ENCODE measurements at regions not wholly inside any gene's neighbourhood (a gene's known extent, or its start where the extent isn't known, plus 50 kb on each side); places are given as distances from the start of the nearest gene placed in this dataset.
A peak's percentile ranks its signal among the peaks of the same experiment; 100 is the strongest.

DNA sequence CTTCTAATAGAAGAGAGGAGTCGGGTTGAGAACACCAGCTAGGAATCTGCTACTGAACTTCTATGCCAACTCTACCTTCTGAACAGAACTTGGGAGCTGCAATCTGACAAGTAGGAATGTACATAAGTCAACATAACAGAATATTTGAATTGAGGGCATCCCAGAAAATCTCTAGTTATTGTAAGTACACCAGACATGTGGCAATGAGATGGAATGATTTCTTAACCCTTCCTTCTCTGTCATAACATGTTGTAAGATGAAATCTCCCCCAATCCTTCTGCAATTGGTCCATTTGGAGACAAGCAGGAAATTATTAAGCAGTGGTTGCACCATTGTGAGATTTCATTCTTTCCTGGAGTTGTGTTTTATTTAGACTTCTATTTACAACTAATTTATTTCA lies 68.7 kb upstream of the TMPO start:
- DNase-seq: peak; percentile 49

DNA sequence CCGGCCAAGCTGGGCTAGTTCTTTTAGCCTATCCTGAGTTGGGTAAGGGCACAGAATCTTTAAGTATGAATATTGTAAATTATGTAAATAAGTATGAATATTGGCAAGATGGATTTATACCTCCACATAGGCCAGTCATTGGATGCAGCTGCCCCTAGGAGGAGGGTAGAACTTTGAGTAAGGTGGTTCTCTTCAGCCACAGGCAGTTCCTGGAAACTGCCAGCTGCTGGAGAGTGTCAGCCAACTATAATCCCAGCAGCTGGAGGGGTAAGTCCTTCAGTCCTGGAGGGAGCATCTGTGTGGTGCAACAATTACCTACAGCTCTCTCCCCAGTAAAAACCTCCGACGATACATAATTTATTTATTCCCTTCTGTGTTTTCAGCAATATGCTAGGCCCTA lies 65.8 kb upstream of the TMPO start:
- no peak for DNase-seq

DNA sequence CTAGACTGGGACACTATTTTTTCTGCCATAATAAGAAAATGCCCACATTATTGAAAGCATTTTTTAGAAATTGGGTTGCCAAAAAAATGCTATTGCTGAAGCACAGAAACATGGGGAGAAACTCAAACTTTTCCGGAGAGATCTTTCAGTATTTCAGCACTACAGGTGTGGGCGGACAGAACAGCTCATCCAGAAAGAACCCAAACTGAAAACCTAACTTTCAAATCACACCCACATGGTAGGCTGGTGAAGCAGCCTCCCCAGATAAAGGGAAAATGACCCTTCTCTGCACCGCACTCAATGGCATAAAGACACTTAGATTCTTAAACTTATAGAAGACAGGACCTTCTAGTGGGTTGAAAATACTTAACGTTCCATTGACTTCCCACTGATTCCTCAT lies 62.3 kb upstream of the TMPO start:
- no peak for DNase-seq

DNA sequence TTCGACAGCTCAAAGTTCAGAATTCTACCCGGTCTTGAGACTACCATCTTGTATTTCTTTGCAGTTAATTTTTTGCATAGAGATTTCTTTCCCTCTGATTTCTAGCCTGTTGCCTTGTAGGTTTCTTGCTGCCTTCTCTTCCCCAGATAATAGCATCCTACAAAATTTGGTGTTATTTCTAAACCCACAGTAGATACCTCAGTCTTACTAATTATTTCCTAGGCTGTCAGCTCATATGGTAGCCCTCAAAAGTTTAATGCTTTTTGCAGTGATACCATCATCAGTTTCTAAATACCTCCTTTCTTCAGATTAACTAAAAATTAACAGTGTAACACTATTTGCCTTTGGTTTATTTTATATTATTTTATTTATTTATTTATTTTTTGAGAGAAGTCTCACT lies 61.9 kb upstream of the TMPO start:
- DNase-seq: no peak

DNA sequence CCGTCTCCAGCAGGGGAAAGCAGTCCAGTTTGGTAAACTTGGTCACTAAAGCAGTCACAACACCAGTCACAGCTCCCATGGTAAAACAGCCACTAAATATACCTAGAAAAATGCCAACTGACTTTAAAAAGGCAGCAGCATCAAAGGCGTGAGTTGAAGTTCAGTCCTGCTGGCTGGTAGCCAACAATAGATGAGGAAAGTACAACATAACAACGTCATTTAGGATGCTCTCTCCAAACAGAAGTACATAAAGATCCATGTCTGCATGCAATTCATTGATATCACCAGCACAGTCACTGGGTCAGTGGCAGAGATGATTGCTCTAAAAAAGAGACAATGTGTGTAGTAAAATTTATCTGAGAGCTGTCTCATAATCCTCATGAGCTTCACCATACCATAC lies 59.3 kb upstream of the TMPO start:
- DNase-seq: no peak

DNA sequence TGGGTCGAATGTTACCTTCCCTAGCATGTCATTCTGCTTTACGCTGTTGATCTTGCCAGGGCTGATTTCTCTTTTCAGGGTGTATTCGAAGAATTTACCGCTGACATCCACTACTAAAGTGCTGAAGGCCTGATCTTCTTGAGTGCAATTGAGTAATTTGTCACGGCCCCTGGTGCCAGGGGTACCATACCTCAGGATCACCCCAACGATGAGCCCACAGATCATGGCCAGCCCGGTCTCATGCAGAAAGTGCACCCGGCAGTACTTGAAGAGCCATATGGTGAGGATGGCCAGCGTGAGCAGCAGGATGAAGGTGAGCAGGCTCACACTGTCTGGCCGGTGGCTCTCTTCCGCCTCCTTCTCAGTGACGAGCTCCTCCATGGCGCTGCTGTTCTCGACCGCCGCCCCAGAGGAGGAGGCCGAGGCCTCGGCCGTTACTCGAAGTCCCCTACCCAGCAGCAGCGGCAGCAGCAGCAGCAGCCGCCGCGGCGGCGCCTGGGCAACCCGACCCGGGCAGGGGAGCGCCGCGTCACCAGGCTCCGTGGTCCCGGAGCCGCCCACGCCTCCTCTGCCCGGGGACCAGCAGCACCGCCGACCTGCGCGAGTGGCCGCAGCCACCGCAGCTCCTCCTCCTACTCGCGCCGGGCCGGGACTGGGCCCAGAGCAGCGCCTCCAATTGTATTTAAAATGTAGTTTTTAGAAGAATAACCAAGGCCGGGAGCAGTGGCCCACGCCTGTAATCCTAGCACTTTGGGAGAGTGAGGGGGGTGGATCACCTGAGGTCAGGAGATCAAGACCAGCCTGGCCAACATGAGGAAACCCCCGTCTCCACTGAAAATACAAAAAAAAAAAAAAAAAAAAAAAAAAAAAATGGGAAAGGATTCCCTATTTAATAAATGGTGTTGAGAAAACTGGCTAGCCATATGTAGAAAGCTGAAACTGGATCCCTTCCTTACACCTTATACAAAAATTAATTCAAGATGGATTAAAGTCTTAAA lies 58.5 kb upstream of the TMPO start:
- DNase-seq: peak; percentile 40

DNA sequence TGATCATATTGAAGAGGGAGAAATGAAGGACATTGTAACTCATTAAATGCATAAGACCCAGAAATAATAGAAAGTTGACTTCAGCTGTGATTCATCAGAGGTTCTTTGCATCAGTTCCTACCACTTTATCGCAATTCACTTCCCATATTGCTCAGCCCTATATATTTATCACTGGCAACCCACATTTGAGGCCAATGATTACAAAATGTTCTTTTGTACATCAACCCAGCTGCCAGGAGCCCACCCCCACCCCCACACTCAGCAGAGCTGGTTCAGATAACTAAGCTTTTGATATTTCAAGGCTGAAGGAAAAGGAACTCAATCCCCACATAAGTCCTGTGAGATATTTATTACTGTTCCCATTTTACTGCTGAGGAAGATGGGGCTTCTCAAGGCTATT lies 51.2 kb upstream of the TMPO start:
- DNase-seq: peak; percentile 60

DNA sequence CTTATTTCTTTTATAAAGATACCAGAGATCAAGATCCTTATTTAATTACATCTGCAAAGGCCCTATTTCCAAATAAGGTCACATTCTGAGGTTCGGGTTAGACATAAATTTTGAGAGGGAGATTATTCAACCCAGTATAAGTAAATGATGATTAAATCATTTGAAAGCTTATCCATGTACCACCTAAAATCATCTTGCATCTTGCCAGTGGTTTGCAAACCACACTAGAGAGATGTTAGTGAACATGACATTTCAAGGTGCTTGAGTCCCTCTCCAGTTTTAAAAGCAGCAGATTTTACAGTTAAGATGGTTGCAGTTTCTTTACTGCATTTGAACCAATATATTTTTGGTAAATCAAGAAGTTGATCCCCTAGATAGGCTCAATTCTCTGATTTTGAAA lies 49.9 kb upstream of the TMPO start:
- no peak for DNase-seq
